IPS DF 6.9 (cell line): ENCODE measurements at regions not wholly inside any gene's neighbourhood (a gene's known extent, or its start where the extent isn't known, plus 50 kb on each side); places are given as distances from the start of the nearest gene placed in this dataset.
"Not testable (repeated sequence)": the region's sequence is repeated elsewhere in the genome, so short reads cannot be mapped to it uniquely, and the experiment has no call there.

Source experiments
- DNase-seq: peaks from one replicate; pipeline ENCODE4 v3.0.0-alpha.2; 2013; ENCODE audit warnings: low read depth, low spot score
- H3K27ac ChIP-seq: one replicate; pipeline ENCODE4 v1.5.1; 2013; ENCODE audit warnings: low read length, control low read depth
- H3K27me3 ChIP-seq: 2 replicates; pipeline ENCODE4 v1.6.1; 2013; ENCODE audit warnings: mild to moderate bottlenecking, low read length; ENCODE audit not compliant: control insufficient read depth, insufficient read depth
- H3K36me3 ChIP-seq: 2 replicates; pipeline ENCODE4 v1.6.1; 2013; ENCODE audit warnings: low read length; ENCODE audit not compliant: control insufficient read depth, insufficient read depth
- H3K4me1 ChIP-seq: 2 replicates; pipeline ENCODE4 v1.6.1; 2013; ENCODE audit warnings: low read length; ENCODE audit not compliant: control insufficient read depth, insufficient read depth
- H3K4me3 ChIP-seq: 2 replicates; pipeline ENCODE4 v1.5.1; 2013; ENCODE audit warnings: mild to moderate bottlenecking, low read length
- H3K9me3 ChIP-seq: 2 replicates; pipeline ENCODE4 v1.6.1; 2013; ENCODE audit warnings: low read length, inconsistent platforms; ENCODE audit not compliant: control insufficient read depth, insufficient read depth
- WGBS: extraction: QIAGEN DNeasy Blood & Tissue Kit; methylation state at CpG from one replicate; pipeline ENCODE4 v1.1.7; 2013; ENCODE audit warnings: mixed read lengths, missing lambda C conversion rate; ENCODE audit not compliant: insufficient read length, insufficient coverage; 5-methylcytosine and 5-hydroxymethylcytosine counted together

- WGBS: no CpG with 5 or more reads among the region's 6 CpGs
- H3K4me3 ChIP-seq: no peak overlapping the region
- no peak for DNase-seq
- no peaks in the 10 kb centered on the region for H3K27me3 ChIP-seq
- H3K9me3 ChIP-seq: no peaks in the 10 kb centered on the region
- no peaks in the 10 kb centered on the region for H3K36me3 ChIP-seq
- no peaks in the 10 kb centered on the region for H3K4me1 ChIP-seq
- H3K27ac ChIP-seq: no peak overlapping the region
Observed at GRCh38 chr2:11082880-11083279, 72.4 kb upstream of the SLC66A3 start.

DNA sequence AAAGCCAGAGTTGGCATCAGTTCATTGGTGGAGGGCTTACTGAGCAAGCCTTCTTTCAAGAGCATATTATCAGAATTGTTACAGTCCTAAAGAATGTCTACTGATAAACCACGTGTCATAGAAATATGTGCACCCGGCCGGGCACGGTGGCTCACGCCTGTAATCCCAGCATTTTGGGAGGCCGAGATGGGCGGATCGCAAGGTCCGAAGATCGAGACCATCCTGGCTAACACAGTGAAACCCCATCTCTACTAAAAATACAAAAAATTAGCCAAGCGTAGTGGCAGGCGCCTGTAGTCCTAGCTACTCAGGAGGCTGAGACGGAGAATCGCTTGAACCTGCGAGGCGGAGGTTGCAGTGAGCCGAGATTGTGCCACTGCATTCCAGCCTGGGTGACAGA lies 66.4 kb upstream of the SLC66A3 start:
- not testable (repeated sequence) for DNase-seq, H3K4me3 ChIP-seq, H3K27me3 ChIP-seq, H3K4me1 ChIP-seq, H3K27ac ChIP-seq, H3K9me3 ChIP-seq, H3K36me3 ChIP-seq
- no CpG with 5 or more reads among the region's 17 CpGs for WGBS

DNA sequence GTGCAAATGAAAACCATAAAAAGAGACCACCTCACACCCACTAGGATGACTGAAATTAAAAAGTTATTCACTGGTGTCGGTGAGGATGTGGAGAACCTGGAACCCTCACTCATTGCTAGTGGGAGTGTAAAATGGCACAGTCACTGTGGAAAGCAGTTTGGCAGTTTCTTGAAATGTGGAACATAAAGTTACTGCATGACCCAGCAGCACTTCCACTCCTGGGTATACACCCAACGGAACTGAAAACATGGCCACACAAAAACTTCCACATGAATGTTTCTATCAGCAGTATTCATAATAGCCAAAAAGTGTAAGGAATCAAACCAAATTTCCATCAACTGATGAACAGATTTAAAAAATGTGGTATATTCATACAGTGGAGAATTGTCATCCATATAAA lies 65.1 kb upstream of the SLC66A3 start:
- Histone ChIP-seq H3K27me3 (no peaks in the 10 kb centered on the region), H3K4me3 (no peak overlapping the region), H3K4me1 (no peaks in the 10 kb centered on the region), H3K9me3 (no peaks in the 10 kb centered on the region), H3K36me3 (no peaks in the 10 kb centered on the region), H3K27ac (no peak overlapping the region)
- no CpG with 5 or more reads among the region's 2 CpGs for WGBS
- no peak for DNase-seq

DNA sequence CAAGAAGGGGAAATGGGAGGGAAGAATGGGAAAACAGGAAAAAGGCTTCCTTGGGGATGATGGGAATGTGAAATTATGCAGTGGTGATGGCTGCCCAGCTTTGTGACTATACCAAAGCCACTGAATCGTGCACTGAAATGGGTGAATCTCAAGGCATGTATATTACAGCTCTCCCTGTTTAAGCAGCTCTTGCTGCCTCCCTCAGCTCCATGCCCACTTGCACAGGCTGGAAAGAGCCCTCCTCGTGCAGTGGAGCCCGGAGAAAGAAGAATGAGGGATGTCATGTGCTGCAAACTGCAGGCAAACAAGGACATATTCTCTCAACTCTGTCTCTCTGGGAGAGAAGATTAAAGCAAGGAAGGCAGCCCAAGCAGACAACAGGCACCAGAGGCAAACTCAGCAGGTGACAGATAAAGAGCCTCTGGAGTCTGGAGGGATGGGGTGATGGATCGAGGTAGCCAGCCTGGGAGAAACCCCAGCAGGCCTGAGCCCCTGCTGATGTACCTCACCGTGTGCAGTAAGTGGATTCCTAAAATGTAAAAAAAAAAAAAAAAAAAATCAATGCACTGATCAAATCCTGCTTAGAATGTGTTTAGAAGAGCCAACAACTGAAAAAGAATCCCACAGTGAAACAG lies 62.4 kb upstream of the SLC66A3 start:
- Histone ChIP-seq H3K27me3 (no peaks in the 10 kb centered on the region), H3K9me3 (no peaks in the 10 kb centered on the region), H3K27ac (no peak overlapping the region), H3K36me3 (no peaks in the 10 kb centered on the region), H3K4me1 (no peaks in the 10 kb centered on the region), H3K4me3 (no peak overlapping the region)
- DNase-seq: no peak
- WGBS: no CpG with 5 or more reads among the region's 5 CpGs

GRCh38 chr2:11093467-11093866 lies 61.8 kb upstream of the SLC66A3 start:
- no peaks in the 10 kb centered on the region for H3K27me3 ChIP-seq
- no peak overlapping the region for H3K27ac ChIP-seq
- no peaks in the 10 kb centered on the region for H3K4me1 ChIP-seq
- WGBS: no CpG with 5 or more reads among the region's 4 CpGs
- H3K4me3 ChIP-seq: no peak overlapping the region
- no peaks in the 10 kb centered on the region for H3K9me3 ChIP-seq
- DNase-seq: no peak
- no peaks in the 10 kb centered on the region for H3K36me3 ChIP-seq

DNA sequence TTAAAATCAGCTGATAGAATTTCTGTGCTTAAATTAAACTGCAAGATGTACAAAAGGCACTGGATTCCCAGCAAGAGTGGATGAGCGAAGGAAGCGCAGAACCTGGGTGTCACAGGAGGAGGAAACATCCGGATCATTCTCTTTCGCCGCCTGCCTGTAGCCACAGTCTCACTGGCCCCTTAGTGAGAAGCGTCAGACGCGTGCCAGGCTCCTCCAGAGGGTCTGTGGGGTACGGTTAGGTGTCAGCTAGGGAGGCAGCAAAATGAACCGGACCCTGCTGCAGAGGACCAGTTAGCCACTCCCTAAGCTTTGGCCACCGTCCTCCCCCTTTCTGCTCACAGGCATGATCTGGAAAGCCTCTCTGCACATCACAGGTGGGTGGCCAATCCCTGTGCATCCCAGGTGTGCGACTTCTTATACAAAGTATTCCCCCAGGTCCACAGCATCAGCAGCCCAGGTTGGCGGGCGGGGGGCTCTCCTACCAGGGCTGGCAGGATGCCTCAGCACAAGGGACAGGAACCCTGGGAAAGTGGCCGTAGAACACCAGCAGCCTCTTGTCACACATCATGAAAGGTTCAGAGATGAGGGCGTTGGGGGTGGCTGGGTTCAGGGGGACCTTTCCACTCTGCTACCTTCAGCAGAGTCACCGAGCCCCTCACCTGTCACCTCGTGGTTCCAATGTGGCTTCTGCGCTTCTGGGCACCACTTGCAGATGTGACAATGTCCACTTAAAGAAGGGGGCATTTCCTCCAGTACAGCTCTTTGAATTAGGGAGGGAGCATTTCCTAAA lies 61.1 kb upstream of the SLC66A3 start:
- Histone ChIP-seq H3K4me3 (no peak overlapping the region), H3K27me3 (no peaks in the 10 kb centered on the region), H3K36me3 (no peaks in the 10 kb centered on the region), H3K27ac (no peak overlapping the region), H3K9me3 (no peaks in the 10 kb centered on the region), H3K4me1 (no peaks in the 10 kb centered on the region)
- DNase-seq: no peak
- WGBS: no CpG with 5 or more reads among the region's 19 CpGs

DNA sequence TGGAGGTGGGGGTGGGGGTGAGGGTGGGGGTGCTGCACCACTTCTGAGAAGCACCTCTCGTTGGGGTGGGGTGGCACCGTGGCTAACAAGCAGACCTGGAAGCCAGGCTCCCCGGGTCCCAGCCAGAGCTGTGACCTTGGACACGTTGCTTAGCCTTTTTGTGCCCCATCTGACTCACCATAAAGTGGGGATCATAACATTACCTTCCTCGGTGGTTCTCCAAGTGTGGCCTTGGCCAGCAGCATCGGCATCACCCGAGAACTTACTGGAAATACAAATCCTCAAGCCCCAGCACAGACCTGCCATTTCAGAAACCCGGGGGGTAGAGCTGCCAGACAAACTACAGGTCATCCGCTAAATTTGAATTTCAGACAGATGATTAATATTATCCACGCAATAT lies 58.7 kb upstream of the SLC66A3 start:
- Histone ChIP-seq H3K27me3 (no peaks in the 10 kb centered on the region), H3K27ac (no peak overlapping the region), H3K9me3 (no peaks in the 10 kb centered on the region), H3K36me3 (no peaks in the 10 kb centered on the region), H3K4me1 (no peaks in the 10 kb centered on the region), H3K4me3 (no peak overlapping the region)
- no CpG with 5 or more reads among the region's 10 CpGs for WGBS
- DNase-seq: no peak

- WGBS: no CpG with 5 or more reads among the region's 13 CpGs
- no peaks in the 10 kb centered on the region for H3K27me3 ChIP-seq
- no peaks in the 10 kb centered on the region for H3K9me3 ChIP-seq
- H3K4me1 ChIP-seq: no peaks in the 10 kb centered on the region
- DNase-seq: no peak
- no peaks in the 10 kb centered on the region for H3K36me3 ChIP-seq
- H3K27ac ChIP-seq: no peak overlapping the region
- no peak overlapping the region for H3K4me3 ChIP-seq
Observed at GRCh38 chr2:11097038-11097720, 58.1 kb upstream of the SLC66A3 start.

DNA sequence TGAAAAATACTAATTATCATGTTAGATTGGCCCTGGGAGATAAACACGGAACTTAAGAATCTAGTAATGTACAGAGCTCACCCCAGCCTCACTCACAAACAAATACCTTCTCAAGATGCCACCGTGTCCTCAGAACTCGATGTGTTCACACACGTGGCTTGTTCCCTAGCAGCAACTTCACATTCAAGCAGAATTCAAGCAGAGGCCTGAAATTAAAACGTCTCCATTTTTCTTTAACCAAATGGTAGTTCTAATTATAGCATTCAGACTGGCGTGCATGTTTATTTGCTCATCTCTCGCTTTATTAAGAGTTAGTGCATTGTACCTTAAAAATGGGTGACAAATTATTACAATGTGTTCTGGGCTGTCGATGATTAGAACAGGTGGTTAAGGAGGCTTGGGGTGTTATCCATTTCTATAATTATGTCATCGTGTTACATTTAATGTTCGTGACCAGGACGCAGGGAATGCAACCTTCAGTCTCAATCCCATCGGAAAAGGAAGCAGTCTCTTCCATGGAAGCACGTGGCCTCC lies 57.3 kb upstream of the SLC66A3 start:
- Histone ChIP-seq H3K9me3 (no peaks in the 10 kb centered on the region), H3K27ac (no peak overlapping the region), H3K27me3 (no peaks in the 10 kb centered on the region), H3K4me3 (no peak overlapping the region), H3K36me3 (no peaks in the 10 kb centered on the region), H3K4me1 (no peaks in the 10 kb centered on the region)
- no peak for DNase-seq
- WGBS: no CpG with 5 or more reads among the region's 13 CpGs

- no CpG with 5 or more reads among the region's 14 CpGs for WGBS
- H3K9me3 ChIP-seq: no peaks in the 10 kb centered on the region
Observed at GRCh38 chr2:11099122-11100065, 55.9 kb upstream of the SLC66A3 start.

More at GRCh38 chr2:11099122-11100065, 55.9 kb upstream of the SLC66A3 start:
- Histone ChIP-seq H3K4me3 (no peak overlapping the region), H3K4me1 (no peaks in the 10 kb centered on the region), H3K36me3 (no peaks in the 10 kb centered on the region), H3K27me3 (no peaks in the 10 kb centered on the region), H3K27ac (no peak overlapping the region)
- DNase-seq: no peak
